ENCODE measurements at regions not wholly inside any gene's neighbourhood (a gene's known extent, or its start where the extent isn't known, plus 50 kb on each side); places are given as distances from the start of the nearest gene placed in this dataset.

GRCh38 chr6:47413752-47414422 is 63.7 kb upstream of the CD2AP start:
- TF ChIP-seq POLR2AphosphoS5 (IDR thresholded peaks at IDR 0.05; ENCODE audit: borderline replicate concordance, low read depth, low read length): no peak
- TF ChIP-seq EZH2 (IDR thresholded peaks at IDR 0.05): no peak
- TF ChIP-seq FOXP2 (optimal IDR thresholded peaks at IDR 0.05; ENCODE audit: control extremely low read depth, extremely low read length, insufficient read depth): no peak
